C4-2B (cell line): ENCODE measurements at regions not wholly inside any gene's neighbourhood (a gene's known extent, or its start where the extent isn't known, plus 50 kb on each side); places are given as distances from the start of the nearest gene placed in this dataset.

Experiments used
- CTCF ChIP-seq: fragments of 450-650 bp; conservative IDR thresholded peaks from 2 replicates; pipeline ENCODE4 v1.5.1; 2017; ENCODE audit warnings: mild to moderate bottlenecking
- ZFX ChIP-seq: fragments of 450-650 bp; IDR thresholded peaks from 2 replicates; pipeline ENCODE4 v1.6.1; 2017

DNA sequence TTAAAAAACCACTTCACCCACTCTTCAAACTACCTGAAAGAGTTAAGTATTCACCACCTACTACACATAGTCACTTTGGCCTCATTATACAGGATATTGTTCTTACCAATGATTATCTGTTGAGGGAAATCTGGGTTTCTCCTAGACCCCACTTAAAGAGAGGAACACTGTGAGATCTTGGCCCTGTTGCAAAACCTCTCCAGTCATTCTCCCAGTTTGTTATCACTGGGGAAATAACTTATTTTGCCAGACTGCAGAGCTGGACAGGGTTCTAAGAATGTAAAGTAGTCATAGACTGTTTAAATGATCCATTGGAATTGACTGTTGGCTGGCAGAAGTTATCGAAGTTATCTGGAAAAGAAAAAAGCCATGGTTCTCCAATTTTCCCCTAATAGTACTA is 143.8 kb downstream of the HGF start:
- TF ChIP-seq CTCF = no peak
- no peak for TF ChIP-seq ZFX
